GM19025 (cell line): ENCODE measurements at regions not wholly inside any gene's neighbourhood (a gene's known extent, or its start where the extent isn't known, plus 50 kb on each side); places are given as distances from the start of the nearest gene placed in this dataset.
"Not testable (repeated sequence)": the region's sequence is repeated elsewhere in the genome, so short reads cannot be mapped to it uniquely, and the experiment has no call there.

Experiments used
- ATAC-seq: cut with Tn5 transposase; IDR thresholded peaks from one replicate; pipeline ENCODE4 v1.9.1; 2021; ENCODE audit warnings: mild to moderate bottlenecking, low read depth, moderate library complexity; ENCODE audit not compliant: unreplicated experiment

- ATAC-seq: no peak
Measured at GRCh38 chr14:70269582-70269981, 80.8 kb upstream of the SLC8A3 start.

DNA sequence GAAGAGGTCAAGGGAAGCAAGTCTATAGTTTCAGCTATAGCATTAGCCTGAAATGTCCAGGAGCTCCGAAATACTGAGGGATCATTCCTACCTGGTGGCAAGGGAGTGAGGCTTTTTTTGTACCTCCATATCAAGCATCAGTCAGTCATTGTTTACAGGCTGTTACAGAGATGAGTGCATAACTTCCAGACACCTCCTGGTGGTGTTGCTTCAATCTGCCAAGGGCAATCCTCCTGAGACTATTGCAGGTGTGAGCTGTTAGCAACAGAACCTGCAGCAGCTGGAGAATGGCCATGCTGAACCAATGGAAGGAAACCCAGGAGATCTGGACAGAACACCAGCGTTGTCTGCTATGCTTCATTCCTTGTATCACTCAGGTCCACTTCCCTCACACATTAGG lies 80.0 kb upstream of the SLC8A3 start:
- no peak for ATAC-seq

DNA sequence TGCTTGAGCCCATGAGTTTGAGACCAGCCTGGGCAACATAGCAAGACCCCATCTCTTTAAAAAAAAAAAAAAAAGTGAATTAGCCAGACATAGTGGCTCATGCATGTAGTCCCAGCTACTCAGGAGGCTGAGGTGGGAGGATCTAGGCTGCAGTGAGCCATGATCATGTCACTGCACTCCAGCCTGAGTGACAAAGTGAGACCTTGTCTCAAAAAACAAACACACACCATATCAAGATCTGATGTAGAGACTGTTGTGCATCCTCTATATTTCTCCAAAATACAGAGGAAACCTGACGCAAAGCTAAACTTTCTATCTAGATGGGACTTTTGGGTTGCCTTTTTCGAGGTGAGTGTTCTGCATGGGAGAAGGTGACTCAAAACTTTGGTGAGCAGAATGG lies 77.4 kb upstream of the SLC8A3 start:
- no peak for ATAC-seq

GRCh38 chr14:70265422-70265821 lies 76.7 kb upstream of the SLC8A3 start:
- ATAC-seq: no peak

DNA sequence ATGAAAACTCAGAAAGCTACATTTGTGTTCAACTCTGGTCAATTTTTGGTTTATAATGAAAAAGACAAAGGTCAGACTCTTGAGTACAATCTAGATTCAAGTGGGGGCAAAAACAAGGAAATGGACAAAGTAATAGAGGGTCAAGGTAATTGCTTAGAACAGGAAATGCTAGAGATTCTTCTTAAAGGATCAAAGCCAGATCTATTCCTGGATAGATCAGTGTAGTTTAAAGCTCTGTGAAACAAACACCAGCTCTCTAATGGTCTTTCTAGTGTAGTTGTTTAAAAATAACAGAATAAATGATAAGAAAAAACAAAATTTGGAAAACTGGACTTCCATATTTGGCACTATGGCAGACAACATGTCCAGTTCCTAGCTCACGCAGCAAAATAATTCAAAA lies 70.7 kb upstream of the SLC8A3 start:
- no peak for ATAC-seq

GRCh38 chr14:70257526-70257925 lies 68.8 kb upstream of the SLC8A3 start:
- ATAC-seq: no peak

DNA sequence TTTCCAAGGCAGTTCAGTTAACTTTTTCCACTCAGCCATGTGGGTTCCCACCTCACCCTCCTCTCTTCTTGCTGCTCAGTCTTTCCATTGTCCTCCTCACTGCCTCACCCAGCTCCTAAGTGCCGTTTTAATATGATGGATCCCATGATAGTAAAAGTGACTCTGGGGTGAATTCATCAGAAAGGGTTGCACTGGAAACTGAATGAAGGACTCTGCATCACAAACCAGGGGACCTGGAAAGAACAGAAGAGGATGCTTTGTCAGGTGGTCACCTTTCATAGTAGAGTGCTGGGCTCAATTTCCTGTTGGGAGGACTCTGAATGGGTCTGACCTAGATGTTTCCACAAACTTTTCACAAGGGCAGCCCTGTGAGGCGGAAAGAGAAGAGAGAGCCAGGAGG lies 67.8 kb upstream of the SLC8A3 start:
- no peak for ATAC-seq

DNA sequence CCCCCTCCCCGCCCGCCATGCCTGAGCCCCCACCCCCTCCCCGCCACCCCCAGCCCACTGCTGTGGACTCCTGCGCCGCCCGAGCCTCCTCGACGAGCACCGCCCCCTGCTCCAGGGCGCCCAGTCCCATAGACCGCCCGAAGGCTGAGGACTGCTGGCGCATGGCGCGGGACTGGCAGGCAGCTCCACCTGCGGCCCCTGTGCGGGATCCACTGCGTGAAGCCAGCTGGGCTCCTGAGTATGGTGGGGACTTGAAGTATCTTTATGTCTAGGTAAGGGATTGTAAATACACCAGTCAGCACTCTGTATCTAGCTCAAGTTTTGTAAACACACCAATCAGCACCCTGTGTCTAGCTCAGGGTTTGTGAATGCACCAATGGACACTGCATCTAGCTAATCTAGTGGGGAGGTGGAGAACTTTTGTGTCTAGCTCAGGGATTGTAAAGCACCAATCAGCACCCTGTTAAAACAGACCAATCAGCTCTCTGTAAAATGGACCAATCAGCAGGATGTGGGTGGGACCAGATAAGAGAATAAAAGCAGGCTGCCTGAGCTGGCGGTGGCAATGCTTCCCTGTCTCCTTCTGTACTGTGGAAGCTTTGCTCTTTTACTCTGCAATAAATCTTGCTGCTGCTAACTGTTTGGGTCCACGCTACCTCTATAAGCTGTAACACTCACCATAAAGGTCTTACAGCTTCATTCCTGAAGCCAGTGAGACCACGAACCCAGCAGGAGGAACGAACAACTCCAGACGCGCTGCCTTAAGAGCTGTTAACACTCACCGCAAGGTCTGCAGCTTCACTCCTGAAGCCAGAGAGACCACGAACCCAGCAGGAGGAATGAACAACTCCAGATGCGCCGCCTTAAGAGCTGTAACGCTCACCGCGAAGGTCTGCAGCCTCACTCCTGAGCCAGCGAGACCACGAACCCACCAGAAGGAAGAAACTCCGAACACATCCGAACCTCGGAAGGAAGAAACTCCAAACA lies 66.6 kb upstream of the SLC8A3 start:
- ATAC-seq: not testable (repeated sequence)

DNA sequence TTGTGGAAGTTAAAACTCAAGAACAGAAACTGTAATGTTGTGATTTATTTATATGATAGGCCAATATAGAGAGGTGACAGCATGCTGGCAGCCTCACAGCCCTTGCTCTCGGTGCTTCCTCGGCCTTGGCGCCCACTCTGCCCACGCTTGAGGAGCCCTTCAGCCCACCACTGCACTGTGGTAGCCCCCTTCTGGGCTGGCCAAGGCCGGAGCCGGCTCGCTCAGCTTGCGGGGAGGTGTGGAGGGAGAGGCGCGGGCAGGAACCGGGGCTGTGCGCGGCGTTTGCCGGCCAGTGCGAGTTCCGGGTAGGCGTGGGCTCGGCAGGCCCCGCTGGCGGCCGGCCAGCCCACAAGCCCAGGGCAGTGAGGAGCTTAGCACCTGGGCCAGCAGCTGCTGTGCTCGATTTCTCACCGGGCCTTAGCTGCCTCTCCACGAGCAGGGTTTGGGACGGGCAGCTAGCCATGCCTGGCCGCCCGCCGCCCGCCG lies 65.8 kb upstream of the SLC8A3 start:
- peak; percentile 78 for ATAC-seq

GRCh38 chr14:70253547-70253946 lies 64.8 kb upstream of the SLC8A3 start:
- ATAC-seq: not testable (repeated sequence)

DNA sequence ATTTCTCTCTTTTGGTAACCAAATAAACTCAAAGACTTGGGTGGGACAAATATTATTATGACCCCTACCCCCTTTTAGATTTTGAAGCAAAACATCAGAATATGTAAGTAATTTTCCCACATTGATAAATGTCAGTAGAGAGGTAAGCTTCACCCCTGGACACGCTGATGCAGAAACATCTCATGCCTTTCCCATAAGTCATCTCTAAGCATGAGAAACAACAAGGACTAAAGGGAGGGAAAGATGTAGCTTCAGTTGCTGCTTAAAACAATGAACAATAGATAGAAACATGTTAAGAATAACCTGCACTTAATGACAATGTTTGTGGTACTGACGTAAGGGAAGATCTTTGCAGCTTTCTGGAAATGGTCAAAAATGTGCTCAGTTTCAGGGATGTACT lies 56.3 kb upstream of the SLC8A3 start:
- no peak for ATAC-seq

- ATAC-seq: peak; percentile 95
Measured at GRCh38 chr14:70239802-70240201, 51.1 kb upstream of the SLC8A3 start.

DNA sequence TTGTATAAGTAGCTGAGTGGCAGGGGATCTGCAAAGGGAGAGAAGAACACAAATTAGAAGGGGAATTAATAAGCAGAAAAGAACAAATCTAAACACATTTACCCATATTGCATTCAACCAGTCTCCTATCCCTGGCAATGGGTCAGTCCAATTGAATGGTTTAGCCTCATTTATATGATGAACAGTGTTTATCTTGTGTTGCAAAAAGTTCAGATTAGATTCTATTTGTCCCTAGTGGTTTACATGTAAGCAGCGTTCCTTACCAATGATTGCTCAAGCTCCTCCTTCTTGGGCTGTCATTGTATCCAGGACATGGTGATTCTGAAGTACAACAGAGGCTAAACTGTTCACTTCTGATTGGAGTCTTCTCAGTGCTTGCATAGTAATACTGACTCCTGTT lies 49.9 kb upstream of the SLC8A3 start:
- not testable (repeated sequence) for ATAC-seq
